HepG2 (cell line): ENCODE measurements at regions not wholly inside any gene's neighbourhood (a gene's known extent, or its start where the extent isn't known, plus 50 kb on each side); places are given as distances from the start of the nearest gene placed in this dataset.

ENCODE experiments used
- ATAC-seq: fragments of 200-7000 bp; cut with Tn5 transposase; 3 replicates; pipeline ENCODE4 v1.9.1; 2020; ENCODE audit warnings: mild to moderate bottlenecking, moderate library complexity
- BruUV-seq: library from RNA; stranded (reverse); fragments of 400-500 nt; replicated peaks from 2 replicates; lab custom pipeline; 2021; lab: Mats Ljungman, UMichigan
- CTCF ChIA-PET: fragments of 300-600 bp; formaldehyde crosslinking; extraction: SDS; loops from one replicate; lab custom pipeline; 2021; ENCODE audit warnings: low total read pairs, inconsistent platforms, low intra/inter-chr PET ratio; lab: Yijun Ruan, JAX
- POLR2A ChIA-PET: fragments of 350-600 bp; sonication (Branson Sonifier 250); formaldehyde crosslinking; loops from one replicate; lab custom pipeline; 2020; ENCODE audit warnings: antibody characterized with exemption, inconsistent platforms; lab: Yijun Ruan, JAX
- DNase-seq: peaks from one replicate; pipeline ENCODE4 v3.0.0-alpha.2; 2015; ENCODE audit warnings: low spot score
- FAIRE-seq: peaks from 3 replicates; lab custom pipeline; 2011; peaks lifted over from hg19 to GRCh38; lab: Jason Lieb, UNC
- H2AFZ ChIP-seq: one replicate; pipeline ENCODE4 v1.6.1; 2011; ENCODE audit warnings: low read length, inconsistent platforms
- H3K27ac ChIP-seq: fragments of 300-600 bp; 3 replicates; pipeline ENCODE4 v1.8.0; 2011; ENCODE audit warnings: mixed run types, mild to moderate bottlenecking, mixed read lengths, low read length, inconsistent platforms; ENCODE audit not compliant: insufficient read depth; ENCODE audit errors: extremely low read length
- H3K27me3 ChIP-seq, 2 experiments: fragments of 200-600 bp in 1 of 2; 2 replicates in 1 of 2; 3 replicates in 1 of 2; pipeline versions ENCODE4 v1.6.0 to v1.8.0; 2011; ENCODE audit warnings: low read length in 2 of 2, mild to moderate bottlenecking in 2 of 2, moderate library complexity in 2 of 2, inconsistent platforms in 1 of 2; ENCODE audit not compliant: insufficient read depth in 2 of 2, control insufficient read depth in 1 of 2
- H3K36me3 ChIP-seq, 2 experiments: fragments of 200-600 bp in 1 of 2; replicated peaks in 1 of 2; 2 replicates in 1 of 2; 3 replicates in 1 of 2; pipeline versions ENCODE4 v1.5.1 to v1.8.0; 2011; ENCODE audit warnings: low read length in 2 of 2, inconsistent platforms in 1 of 2; ENCODE audit not compliant: insufficient read depth in 2 of 2, control insufficient read depth in 1 of 2
- H3K4me1 ChIP-seq: 2 replicates; pipeline ENCODE4 v1.5.1; 2012; ENCODE audit warnings: low read length, inconsistent platforms; ENCODE audit not compliant: insufficient read depth
- H3K4me2 ChIP-seq: 2 replicates; pipeline ENCODE4 v1.6.0; 2011; ENCODE audit warnings: low read depth, low read length, inconsistent platforms
- H3K4me3 ChIP-seq, 3 experiments: fragments of 200-600 bp in 1 of 3; sonication (generic), shearing (Covaris generic) in 1 of 3; replicated peaks in 1 of 3; 2 replicates each; pipeline ENCODE4 v1.5.1; 2011 to 2016; ENCODE audit warnings: low read length in 3 of 3, inconsistent platforms in 2 of 3, low read depth in 2 of 3, mild to moderate bottlenecking in 2 of 3, control low read depth in 1 of 3, mixed read lengths in 1 of 3; ENCODE audit not compliant: insufficient read depth in 1 of 3
- H3K79me2 ChIP-seq: one replicate; pipeline ENCODE4 v1.6.1; 2011; ENCODE audit warnings: low read length, inconsistent platforms; ENCODE audit not compliant: insufficient read depth
- H3K9ac ChIP-seq: 2 replicates; pipeline ENCODE4 v1.6.0; 2011; ENCODE audit warnings: mild to moderate bottlenecking, low read depth, low read length, inconsistent platforms; ENCODE audit not compliant: insufficient read depth
- H3K9me3 ChIP-seq: 2 replicates; pipeline ENCODE4 v1.5.1; 2012; ENCODE audit warnings: mild to moderate bottlenecking, low read length
- H4K20me1 ChIP-seq: 2 replicates; pipeline ENCODE4 v1.6.0; 2011; ENCODE audit warnings: inconsistent platforms, mild to moderate bottlenecking, low read length, moderate library complexity; ENCODE audit not compliant: insufficient read depth
- CENPX ChIP-seq: sonication (generic); formaldehyde crosslinking; IDR thresholded peaks from 2 replicates; pipeline ENCODE4 v1.9.0; 2021; ENCODE audit warnings: mild to moderate bottlenecking, missing genetic modification reagents, moderate library complexity
- JUN ChIP-seq: sonication (generic); formaldehyde crosslinking; IDR thresholded peaks from 2 replicates; pipeline ENCODE4 v1.4.0; 2020; ENCODE audit warnings: mild to moderate bottlenecking, missing genetic modification reagents
- KDM2A ChIP-seq: sonication (generic); formaldehyde crosslinking; IDR thresholded peaks from 2 replicates; pipeline ENCODE4 v1.4.0; 2020; ENCODE audit warnings: low read depth, missing genetic modification reagents, borderline replicate concordance
- MXD4 ChIP-seq: IDR thresholded peaks from 2 replicates; pipeline ENCODE4 v1.6.1; 2016; ENCODE audit warnings: mild to moderate bottlenecking, missing biosample characterization, missing genetic modification reagents
- PAF1 ChIP-seq: IDR thresholded peaks from 2 replicates; pipeline ENCODE4 v1.6.1; 2016; ENCODE audit warnings: missing genetic modification reagents, missing compliant biosample characterization
- SMAD9 ChIP-seq: sonication (generic); formaldehyde crosslinking; IDR thresholded peaks from 2 replicates; pipeline ENCODE4 v1.5.1; 2020; ENCODE audit warnings: mild to moderate bottlenecking, missing genetic modification reagents
- ZNF12 ChIP-seq: sonication (generic); formaldehyde crosslinking; IDR thresholded peaks from 2 replicates; pipeline ENCODE4 v1.5.0; 2020; ENCODE audit warnings: missing genetic modification reagents
- ZSCAN20 ChIP-seq: sonication (generic); formaldehyde crosslinking; IDR thresholded peaks from 2 replicates; pipeline ENCODE4 v1.4.0; 2020; ENCODE audit warnings: missing genetic modification reagents, mild to moderate bottlenecking, borderline replicate concordance
- WGBS: methylation state at CpG from one replicate; pipeline ENCODE4 v1.1.6; 2017; ENCODE audit warnings: low lambda C conversion rate; 5-methylcytosine and 5-hydroxymethylcytosine counted together
- in situ Hi-C: cut with HindIII; loops from 2 replicates; pipeline ENCODE4 v1.10.0; 2017; ENCODE audit warnings: low pct_unique_long_range_greater_than_20kb; ENCODE audit not compliant: extremely low pct_ligation_motif_present
- intact Hi-C: fragments of 100-400 bp; cut with micrococcal nuclease; formaldehyde crosslinking; loops from one replicate; pipeline ENCODE4 v1.10.0; 2022; ENCODE audit not compliant: unreplicated experiment
- TF ChIP-seq, protein P1 (sequence below): sonication (generic); formaldehyde crosslinking; IDR thresholded peaks from 2 replicates; pipeline ENCODE4 v1.8.0; 2022; ENCODE audit warnings: missing genetic modification reagents, mild to moderate bottlenecking, inconsistent platforms, borderline replicate concordance
- TF ChIP-seq, protein P2 (sequence below): IDR thresholded peaks from 2 replicates; pipeline ENCODE4 v1.6.1; 2018; ENCODE audit warnings: missing genetic modification reagents

DNA sequence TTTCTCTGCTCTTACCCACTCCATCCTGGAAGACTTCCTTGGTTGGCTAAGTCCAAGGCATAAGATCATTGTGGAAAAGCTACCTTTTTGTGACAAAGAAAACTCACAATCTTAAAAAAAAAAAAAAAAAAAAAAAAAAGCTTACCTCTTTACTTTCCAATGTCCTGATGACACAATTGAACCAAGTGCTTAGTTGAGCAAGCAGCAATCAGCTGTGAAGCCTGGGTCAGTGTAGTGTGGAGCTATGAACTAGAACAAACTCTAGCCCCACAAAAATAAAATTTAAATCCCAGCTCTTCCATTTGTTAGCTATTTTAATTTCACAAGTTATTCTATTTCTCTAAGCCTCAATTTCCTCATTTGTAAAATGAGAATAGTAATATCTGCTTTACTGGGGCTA is 647.6 kb downstream of the LMO4 start (continued):
- TF ChIP-seq ZSCAN20 (CRISPR knock-in tag) (no peak), KDM2A (CRISPR knock-in tag) (no peak), SMAD9 (no peak), MXD4 (CRISPR knock-in tag) (no peak), CENPX (CRISPR knock-in tag) (no peak), PAF1 (CRISPR knock-in tag) (no peak)
- TF ChIP-seq, protein P1, sequence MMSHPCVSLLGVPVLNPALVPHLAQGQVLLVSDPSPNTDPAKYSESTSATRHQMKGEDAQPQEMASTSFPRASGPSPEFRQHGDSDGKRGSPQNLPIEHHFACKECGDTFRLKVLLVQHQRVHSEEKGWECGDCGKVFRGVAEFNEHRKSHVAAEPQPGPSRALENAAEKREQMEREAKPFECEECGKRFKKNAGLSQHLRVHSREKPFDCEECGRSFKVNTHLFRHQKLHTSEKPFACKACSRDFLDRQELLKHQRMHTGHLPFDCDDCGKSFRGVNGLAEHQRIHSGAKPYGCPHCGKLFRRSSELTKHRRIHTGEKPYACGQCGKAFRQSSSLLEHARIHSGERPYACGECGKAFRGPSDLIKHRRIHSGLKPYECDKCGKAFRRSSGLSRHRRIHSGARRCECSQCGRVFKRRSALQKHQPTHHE (CRISPR knock-in tag), result no peak

DNA sequence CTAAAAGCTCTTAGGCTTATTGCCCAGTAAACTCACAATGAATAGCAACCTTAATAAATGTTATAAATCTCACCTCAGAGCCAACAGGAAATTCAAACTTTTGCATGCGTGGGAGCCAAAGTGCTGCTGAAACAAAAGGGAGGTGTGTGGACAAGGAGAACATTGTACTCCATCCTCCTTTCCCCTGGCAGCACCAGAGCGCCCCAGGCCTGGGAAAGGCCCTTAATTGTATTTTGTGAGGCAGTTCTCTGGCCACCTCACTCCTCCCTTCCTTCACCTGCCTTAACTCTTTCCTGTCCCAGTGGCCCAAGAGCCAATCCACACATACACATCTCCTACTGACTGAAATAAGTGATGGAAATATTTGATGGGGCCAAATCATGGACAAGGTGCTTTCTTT is 648.5 kb downstream of the LMO4 start:
- ATAC-seq (no peak), DNase-seq (no peak), FAIRE-seq (no peak)
- WGBS, result 11% methylated on average over 2 of the region's 2 CpGs
- Histone ChIP-seq H3K27me3 (peaks cover 0 to under 1% of the 10 kb centered on the region in 2 experiments; a peak in 1 of 5 replicates), H3K27ac (no peak overlapping the region), H3K4me2 (no peak overlapping the region), H3K9me3 (no peaks in the 10 kb centered on the region), H3K36me3 (no peaks in the 10 kb centered on the region), H3K9ac (no peak overlapping the region), H3K4me3 (no peak overlapping the region), H3K4me1 (no peaks in the 10 kb centered on the region), H3K79me2 (no peaks in the 10 kb centered on the region), H2AFZ (no peak overlapping the region), H4K20me1 (no peaks in the 10 kb centered on the region)
- in situ Hi-C loops, result no loop called here
- intact Hi-C loops, result no loop called here
- BruUV-seq, result no TSS peak
- TF ChIP-seq JUN (CRISPR knock-in tag) (no peak), ZNF12 (CRISPR knock-in tag) (0 out of 2 replicates have a peak, but pooled peaks have one; percentile 14)
- TF ChIP-seq, protein P2, sequence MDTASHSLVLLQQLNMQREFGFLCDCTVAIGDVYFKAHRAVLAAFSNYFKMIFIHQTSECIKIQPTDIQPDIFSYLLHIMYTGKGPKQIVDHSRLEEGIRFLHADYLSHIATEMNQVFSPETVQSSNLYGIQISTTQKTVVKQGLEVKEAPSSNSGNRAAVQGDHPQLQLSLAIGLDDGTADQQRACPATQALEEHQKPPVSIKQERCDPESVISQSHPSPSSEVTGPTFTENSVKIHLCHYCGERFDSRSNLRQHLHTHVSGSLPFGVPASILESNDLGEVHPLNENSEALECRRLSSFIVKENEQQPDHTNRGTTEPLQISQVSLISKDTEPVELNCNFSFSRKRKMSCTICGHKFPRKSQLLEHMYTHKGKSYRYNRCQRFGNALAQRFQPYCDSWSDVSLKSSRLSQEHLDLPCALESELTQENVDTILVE (CRISPR knock-in tag), result no peak
- POLR2A ChIA-PET, result no interaction called here
- CTCF ChIA-PET, result no interaction called here
